ENCODE measurements at regions not wholly inside any gene's neighbourhood (a gene's known extent, or its start where the extent isn't known, plus 50 kb on each side); places are given as distances from the start of the nearest gene placed in this dataset.

GRCh38 chr18:1595195-1595594 lies 690.5 kb downstream of the ADCYAP1 start:
- TF ChIP-seq POLR2A (IDR thresholded peaks at IDR 0.05) (no peak), CTCF (IDR thresholded peaks at IDR 0.05) (no peak), EP300 (IDR thresholded peaks at IDR 0.05) (no peak)

Data from sigmoid colon (tissue), 4 donors.